H1 (cell line): ENCODE measurements at regions not wholly inside any gene's neighbourhood (a gene's known extent, or its start where the extent isn't known, plus 50 kb on each side); places are given as distances from the start of the nearest gene placed in this dataset.

ENCODE experiments used
- CHD7 ChIP-seq: fragments of 300-600 bp; sonication (generic); IDR thresholded peaks from 2 replicates; pipeline ENCODE4 v1.7.1; 2012; ENCODE audit warnings: low read length, moderate library complexity, mild to moderate bottlenecking, inconsistent platforms; ENCODE audit not compliant: insufficient replicate concordance

- TF ChIP-seq CHD7, result no peak
Measured at GRCh38 chr2:52178845-52179244, 1146.9 kb upstream of the NRXN1 start (continued).
